ENCODE measurements at regions not wholly inside any gene's neighbourhood (a gene's known extent, or its start where the extent isn't known, plus 50 kb on each side); places are given as distances from the start of the nearest gene placed in this dataset.
A peak's percentile ranks its signal among the peaks of the same experiment; 100 is the strongest.

- TF ChIP-seq CTCF (IDR thresholded peaks at IDR 0.05; ENCODE audit: insufficient read depth, low read depth, low read length, missing control alignments) = no peak
- DNase-seq (ENCODE audit: low read depth) = peak; percentile 58
- H3K4me3 ChIP-seq (ENCODE audit: low read length) = peak overlapping the region; percentile 18
Measured at GRCh38 chr2:133674433-133675331, 106.4 kb upstream of the NCKAP5 start.

GRCh38 chr2:133676392-133677130, 108.3 kb upstream of the NCKAP5 start:
- TF ChIP-seq CTCF (IDR thresholded peaks at IDR 0.05; ENCODE audit: insufficient read depth, low read depth, low read length, missing control alignments) = no peak
- peak; percentile 25 for DNase-seq (ENCODE audit: low read depth)
- no peak overlapping the region for H3K4me3 ChIP-seq (ENCODE audit: low read length)

- H3K4me3 ChIP-seq (ENCODE audit: low read length) = no peak overlapping the region
- no peak for DNase-seq (ENCODE audit: low read depth)
- TF ChIP-seq CTCF (IDR thresholded peaks at IDR 0.05; ENCODE audit: insufficient read depth, low read depth, low read length, missing control alignments) = no peak
Measured at GRCh38 chr2:133680343-133681049, 112.2 kb upstream of the NCKAP5 start.

- TF ChIP-seq CTCF (IDR thresholded peaks at IDR 0.05; ENCODE audit: insufficient read depth, low read depth, low read length, missing control alignments) = no peak
- no peak overlapping the region for H3K4me3 ChIP-seq (ENCODE audit: low read length)
- no peak for DNase-seq (ENCODE audit: low read depth)
Measured at GRCh38 chr2:133682347-133682746, 114.1 kb upstream of the NCKAP5 start.

- no peak for DNase-seq (ENCODE audit: low read depth)
- no peak overlapping the region for H3K4me3 ChIP-seq (ENCODE audit: low read length)
- TF ChIP-seq CTCF (IDR thresholded peaks at IDR 0.05; ENCODE audit: insufficient read depth, low read depth, low read length, missing control alignments) = no peak
Measured at GRCh38 chr2:133682906-133683305, 114.6 kb upstream of the NCKAP5 start.

GRCh38 chr2:133685636-133686215, 117.5 kb upstream of the NCKAP5 start:
- TF ChIP-seq CTCF (IDR thresholded peaks at IDR 0.05; ENCODE audit: insufficient read depth, low read depth, low read length, missing control alignments) = no peak
- no peak for DNase-seq (ENCODE audit: low read depth)
- H3K4me3 ChIP-seq (ENCODE audit: low read length) = no peak overlapping the region

All from epithelial cell of esophagus (primary cell).